Fibroblast of skin of abdomen (primary cell): ENCODE measurements at regions not wholly inside any gene's neighbourhood (a gene's known extent, or its start where the extent isn't known, plus 50 kb on each side); places are given as distances from the start of the nearest gene placed in this dataset.
"Not testable (repeated sequence)": the region's sequence is repeated elsewhere in the genome, so short reads cannot be mapped to it uniquely, and the experiment has no call there.

Experiments
- DNase-seq: peaks from one replicate; pipeline ENCODE4 v3.0.0-alpha.2; 2013

- DNase-seq = no peak
Measured at GRCh38 chr6:130675072-130675471, 152.1 kb upstream of the SMLR1 start.

DNA sequence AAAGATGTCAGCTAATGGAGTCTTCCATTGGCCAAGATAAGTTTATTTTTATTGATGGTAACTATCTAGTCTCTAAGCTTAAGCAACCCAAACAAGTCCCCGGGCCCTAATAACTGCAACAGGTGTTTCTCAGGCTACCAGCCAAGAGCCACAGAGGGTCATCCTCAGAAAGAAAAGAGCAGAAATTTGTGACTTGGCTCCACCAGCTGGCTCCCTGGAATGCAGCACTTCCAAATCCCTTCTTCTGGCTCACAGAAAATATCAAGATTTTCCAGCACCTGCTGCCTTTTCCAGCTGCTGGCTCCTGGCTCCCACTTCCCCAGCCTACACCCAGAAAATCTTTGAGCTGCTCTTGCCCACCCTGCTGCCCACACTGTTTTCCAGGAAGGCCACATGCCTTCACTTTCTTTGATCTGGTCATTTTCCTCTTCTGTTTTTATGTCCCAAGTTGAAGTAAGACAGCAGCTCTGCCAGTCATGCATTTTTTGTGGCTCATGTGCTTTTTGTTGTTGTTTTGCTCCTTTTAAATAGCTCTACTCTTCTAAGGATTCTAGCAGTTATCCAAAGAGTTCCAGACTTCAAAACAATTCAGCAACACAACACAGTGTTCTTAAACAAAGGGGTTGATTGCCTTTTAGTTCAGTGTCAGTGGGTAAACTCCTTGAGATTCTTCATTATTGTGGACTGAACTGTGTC is 151.0 kb upstream of the SMLR1 start:
- no peak for DNase-seq

DNA sequence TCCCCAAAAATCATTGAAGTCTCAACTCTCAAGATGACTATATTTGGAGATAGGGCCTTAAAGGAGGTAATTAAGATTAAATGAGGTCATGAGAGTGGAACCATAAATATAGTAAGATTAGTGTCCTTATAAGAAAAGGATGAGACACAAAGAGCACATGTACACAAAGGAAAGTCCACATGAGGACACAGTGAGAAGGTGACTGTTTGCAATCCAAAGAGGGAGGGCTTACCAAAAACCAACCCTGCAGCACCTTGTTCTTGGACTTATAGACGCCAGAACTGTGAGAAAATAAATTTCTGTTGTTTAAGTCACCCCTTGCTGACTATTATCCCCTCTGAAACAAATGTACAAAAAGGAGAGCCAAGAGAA is 150.4 kb upstream of the SMLR1 start:
- DNase-seq = no peak

DNA sequence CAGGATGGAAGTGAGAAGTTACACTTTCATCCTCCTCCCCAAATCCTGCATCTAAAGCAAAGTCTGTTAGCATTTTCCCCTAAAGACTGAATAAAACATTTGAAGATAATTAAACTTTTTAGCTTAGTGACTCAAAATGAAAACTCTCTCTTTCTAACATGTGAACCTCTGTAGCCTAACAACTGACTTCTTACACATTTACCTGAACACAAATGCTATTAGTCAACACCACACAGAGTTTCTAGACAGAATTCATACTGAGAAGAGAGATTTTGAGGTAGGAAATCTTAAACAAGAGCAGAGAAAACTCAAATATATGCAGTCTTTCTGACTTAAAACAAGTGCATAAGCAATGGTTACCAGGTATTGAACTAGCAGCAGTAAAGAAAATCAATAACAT is 149.9 kb upstream of the SMLR1 start:
- DNase-seq = no peak

- DNase-seq = no peak
Measured at GRCh38 chr6:130677766-130678165, 149.4 kb upstream of the SMLR1 start.

GRCh38 chr6:130679684-130680083 is 147.5 kb upstream of the SMLR1 start:
- DNase-seq = no peak

- DNase-seq = peak; percentile 74
Measured at GRCh38 chr6:130680116-130680515, 147.1 kb upstream of the SMLR1 start.

- peak; percentile 27 for DNase-seq
Measured at GRCh38 chr6:130681028-130681427, 146.2 kb upstream of the SMLR1 start.

DNA sequence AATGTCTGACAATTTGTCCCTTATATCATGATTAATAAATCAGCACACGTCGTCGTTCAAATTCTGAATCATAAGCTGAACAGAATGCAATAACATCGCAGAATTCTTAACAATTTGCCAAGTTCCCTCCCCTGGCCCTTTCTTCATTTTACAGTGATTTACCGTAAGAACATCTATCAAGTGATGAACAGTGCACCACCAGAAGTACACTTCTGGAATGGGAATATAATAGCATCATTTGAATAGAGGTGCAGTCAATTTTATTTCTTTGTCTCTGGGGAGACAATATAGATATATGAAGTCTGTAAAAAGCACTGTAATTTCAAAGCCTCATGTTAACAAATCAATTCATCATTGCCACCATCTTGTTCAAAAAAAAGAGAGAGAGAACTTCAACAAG is 145.1 kb upstream of the SMLR1 start:
- DNase-seq = no peak

GRCh38 chr6:130683761-130684517 is 143.3 kb upstream of the SMLR1 start:
- DNase-seq = no peak

GRCh38 chr6:130692659-130693058 is 134.5 kb upstream of the SMLR1 start:
- DNase-seq = no peak

DNA sequence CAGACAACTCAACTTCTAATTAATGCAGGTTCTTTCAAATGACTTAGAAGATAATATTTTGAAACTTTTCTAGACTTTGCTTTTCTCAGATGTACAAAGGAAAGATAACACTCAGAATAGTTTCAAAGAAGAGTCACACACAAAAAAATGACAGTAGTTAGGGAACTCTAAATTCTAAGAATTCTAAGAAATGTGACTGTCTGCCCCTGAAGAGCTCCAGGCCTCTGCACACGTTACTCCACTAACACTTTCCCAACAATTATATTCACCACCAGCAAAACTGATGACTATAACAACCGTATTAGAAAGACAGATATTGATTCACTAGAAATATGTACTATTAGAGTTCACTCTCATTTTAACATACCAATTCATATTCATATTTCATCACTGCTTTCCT is 133.3 kb upstream of the SMLR1 start:
- no peak for DNase-seq

- DNase-seq = peak; percentile 17
Measured at GRCh38 chr6:130694606-130695005, 132.6 kb upstream of the SMLR1 start.

- DNase-seq = no peak
Measured at GRCh38 chr6:130696806-130697205, 130.4 kb upstream of the SMLR1 start.

- no peak for DNase-seq
Measured at GRCh38 chr6:130697271-130697994, 129.8 kb upstream of the SMLR1 start.

DNA sequence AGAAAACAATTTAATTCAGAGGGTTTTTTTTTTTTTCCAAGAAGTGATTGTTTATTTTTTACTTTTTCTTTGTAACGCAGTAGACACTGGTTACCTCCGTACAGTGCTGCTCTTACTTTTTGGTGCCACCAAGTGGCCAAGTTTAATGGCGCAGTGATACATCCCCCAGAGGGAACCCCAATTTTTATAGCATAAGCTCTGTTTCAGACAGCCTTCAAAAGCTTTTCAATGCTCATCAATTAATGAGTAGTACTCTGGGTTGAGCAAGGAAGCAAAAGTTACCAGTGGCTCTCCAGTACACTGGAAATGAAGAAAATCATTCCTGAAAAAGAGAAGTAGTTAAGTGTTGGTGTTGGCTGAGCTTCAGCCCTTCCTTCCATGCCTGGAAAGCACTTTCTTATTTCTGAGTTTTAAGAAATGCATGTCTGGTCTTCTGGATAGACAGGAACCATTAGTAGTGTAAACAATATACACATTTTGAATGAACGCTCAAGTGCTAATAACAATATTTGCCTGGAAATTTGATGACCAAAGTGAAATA is 129.1 kb upstream of the SMLR1 start:
- DNase-seq = peak; percentile 57

GRCh38 chr6:130699742-130700141 is 127.5 kb upstream of the SMLR1 start:
- no peak for DNase-seq

- DNase-seq = no peak
Measured at GRCh38 chr6:130700397-130700796, 126.8 kb upstream of the SMLR1 start.

DNA sequence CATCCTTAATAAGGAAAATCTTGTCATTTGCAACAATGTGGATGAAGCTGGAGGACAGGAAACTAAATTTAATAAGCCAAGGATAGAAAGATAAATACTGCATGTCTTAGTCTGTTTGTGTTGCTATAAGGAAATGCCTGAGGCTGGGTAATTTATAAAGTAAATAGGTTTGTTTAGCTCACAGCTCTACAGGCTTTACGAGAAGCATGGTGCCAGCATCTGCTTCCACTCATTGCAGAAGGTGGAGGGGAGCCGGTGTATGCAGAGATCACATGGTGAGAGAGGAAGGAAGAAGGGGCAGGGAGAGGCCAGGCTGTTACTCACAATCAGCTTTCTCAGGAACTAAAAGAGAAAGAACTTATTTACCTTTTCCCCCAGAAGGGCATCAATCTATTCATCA is 118.9 kb upstream of the SMLR1 start:
- DNase-seq = no peak

- not testable (repeated sequence) for DNase-seq
Measured at GRCh38 chr6:130711641-130712040, 115.6 kb upstream of the SMLR1 start.

DNA sequence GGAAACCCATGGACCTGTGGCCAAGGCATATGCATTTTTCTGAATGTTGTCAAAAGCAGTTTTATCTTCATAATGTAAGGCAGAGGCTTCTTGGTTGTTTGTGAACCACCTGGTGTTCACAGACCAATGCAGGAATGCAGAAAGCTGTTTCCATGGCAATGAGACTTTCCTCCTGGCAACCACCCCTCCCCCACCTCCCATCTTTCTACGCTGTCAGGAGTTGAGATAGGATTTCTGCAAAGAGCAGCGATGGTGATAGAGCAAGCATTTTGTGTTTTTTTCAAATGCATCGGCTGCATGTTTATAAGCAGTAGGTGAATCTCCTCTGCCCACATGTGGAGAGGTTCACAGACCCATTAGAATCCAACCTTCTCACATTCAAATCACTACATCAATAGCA is 114.1 kb upstream of the SMLR1 start:
- no peak for DNase-seq

DNA sequence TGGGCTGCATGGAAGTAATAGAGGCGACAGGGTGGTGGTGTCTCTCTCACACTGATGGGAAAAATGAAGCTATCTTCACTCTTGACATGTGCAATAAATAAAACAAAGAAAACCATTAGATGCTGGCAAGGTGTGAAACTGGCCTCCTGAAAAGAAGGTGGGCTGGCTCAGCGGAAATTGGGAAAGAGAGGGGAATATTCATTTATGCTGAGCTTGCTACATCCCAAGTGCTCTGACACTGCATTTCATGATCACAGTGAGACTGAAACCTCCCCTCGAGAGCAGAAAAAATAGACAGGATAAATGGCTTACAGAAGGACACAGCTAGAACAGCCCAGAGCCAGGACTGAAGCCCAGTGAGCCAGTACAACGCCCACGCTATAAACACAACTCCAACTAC is 112.1 kb upstream of the SMLR1 start:
- no peak for DNase-seq

DNA sequence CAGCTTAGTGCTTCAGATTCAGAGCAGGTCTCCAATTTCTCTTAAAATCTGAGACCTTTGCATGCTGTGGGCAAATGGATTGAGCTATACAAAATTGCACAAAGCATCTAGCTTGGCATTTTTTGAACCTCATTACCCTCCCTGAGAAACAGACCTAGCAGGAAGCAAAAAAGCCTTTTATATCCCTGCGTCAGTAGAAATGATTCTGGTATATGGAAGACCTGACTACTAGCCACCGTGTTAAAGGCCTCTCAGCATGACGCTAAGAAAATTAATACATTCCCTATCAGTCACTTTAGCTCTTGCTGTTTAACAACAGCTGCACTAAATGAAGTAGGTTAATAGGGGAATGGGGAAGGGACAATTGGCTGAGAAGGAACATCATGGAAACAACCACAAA is 110.7 kb upstream of the SMLR1 start:
- no peak for DNase-seq

DNA sequence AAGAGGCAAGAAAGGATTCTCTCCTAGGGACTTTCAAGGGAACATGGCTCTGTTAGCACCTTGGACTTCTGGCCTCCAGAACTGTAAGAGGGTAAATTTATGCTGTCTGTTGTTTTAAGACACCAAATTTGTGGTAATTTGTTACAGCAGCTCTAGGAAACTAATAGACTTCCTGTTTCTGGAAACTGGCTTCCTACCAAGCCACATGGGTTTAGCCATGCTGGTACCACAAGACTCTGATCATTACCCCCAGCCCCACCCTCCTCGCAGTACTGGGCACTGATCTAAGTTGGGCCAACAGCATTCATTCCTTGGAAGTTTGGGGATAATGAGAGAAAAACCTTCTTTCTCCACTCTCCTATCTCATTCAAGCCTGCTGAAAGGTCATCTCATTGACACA is 109.5 kb upstream of the SMLR1 start:
- DNase-seq = no peak
